ENCODE measurements at regions not wholly inside any gene's neighbourhood (a gene's known extent, or its start where the extent isn't known, plus 50 kb on each side); places are given as distances from the start of the nearest gene placed in this dataset.

DNA sequence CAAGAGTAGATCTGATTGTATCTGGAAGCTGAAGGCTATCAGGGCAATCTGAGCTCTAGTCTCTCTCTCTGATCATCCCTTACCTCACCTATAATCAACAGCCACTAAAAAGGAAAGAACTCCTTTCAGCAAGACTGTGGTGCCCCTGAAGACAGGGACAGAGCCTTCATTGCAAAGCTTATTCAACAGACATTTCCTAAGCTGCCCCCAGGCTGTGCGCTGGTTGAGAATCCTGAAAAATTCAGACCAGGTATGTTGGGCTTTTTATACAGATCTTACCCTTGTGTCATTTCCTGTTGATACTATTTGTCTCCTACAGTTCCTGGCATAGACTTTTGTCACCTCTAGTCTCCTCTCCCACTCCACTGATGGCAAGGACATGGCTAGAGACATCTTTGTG lies 63.3 kb upstream of the PLA2G4A start:
- no peak for TF ChIP-seq ZNF416 (tag by site-specific recombination; IDR thresholded peaks at IDR 0.05)
- no peak for TF ChIP-seq ZNF621 (tag by site-specific recombination; IDR thresholded peaks at IDR 0.05)
- no peak for TF ChIP-seq ZNF239 (tag by site-specific recombination; IDR thresholded peaks at IDR 0.05)
- TF ChIP-seq ZNF426 (tag by site-specific recombination; IDR thresholded peaks at IDR 0.05) = no peak
- no peak for TF ChIP-seq ZNF510 (tag by site-specific recombination; IDR thresholded peaks at IDR 0.05; ENCODE audit: insufficient replicate concordance)
- TF ChIP-seq ZSCAN23 (tag by site-specific recombination; IDR thresholded peaks at IDR 0.05) = no peak
- TF ChIP-seq ZFP37 (tag by site-specific recombination; IDR thresholded peaks at IDR 0.05) = no peak
- no peak for TF ChIP-seq MZF1 (tag by site-specific recombination; IDR thresholded peaks at IDR 0.05; ENCODE audit: borderline replicate concordance)
- TF ChIP-seq, protein P1, sequence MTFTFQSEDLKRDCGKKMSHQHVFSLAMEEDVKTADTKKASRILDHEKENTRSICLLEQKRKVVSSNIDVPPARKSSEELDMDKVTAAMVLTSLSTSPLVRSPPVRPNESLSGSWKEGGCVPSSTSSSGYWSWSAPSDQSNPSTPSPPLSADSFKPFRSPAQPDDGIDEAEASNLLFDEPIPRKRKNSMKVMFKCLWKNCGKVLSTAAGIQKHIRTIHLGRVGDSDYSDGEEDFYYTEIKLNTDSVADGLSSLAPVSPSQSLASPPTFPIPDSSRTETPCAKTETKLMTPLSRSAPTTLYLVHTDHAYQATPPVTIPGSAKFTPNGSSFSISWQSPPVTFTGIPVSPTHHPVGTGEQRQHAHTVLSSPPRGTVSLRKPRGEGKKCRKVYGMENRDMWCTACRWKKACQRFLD (tag by site-specific recombination; IDR thresholded peaks at IDR 0.05) = no peak

DNA sequence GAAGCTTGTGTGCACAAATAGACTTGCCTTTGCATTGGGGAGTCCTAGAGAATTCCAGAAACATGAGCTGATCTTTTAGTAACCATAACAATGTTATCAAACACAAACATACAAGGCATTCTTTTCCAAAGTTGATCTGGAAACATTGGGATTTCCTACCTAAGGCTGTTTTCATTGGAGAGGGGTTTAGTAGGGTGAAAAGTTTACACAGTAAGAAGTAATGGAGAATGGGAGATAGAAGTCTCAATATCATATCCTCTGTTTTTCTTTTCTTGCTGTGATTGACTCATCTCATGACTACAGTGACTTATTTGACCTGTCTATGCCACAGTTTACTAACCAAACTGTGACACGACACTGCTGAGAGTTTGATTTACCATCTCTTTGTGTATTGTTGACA lies 65.6 kb upstream of the PLA2G4A start:
- Histone ChIP-seq H3K4me1 (ENCODE audit: control insufficient read depth, insufficient read depth, low read length) (no peaks in the 10 kb centered on the region), H3K4me3 (ENCODE audit: low read depth, low read length) (no peak overlapping the region), H3K36me3 (ENCODE audit: control insufficient read depth in 2 of 2, insufficient read depth in 1 of 2, low read length in 2 of 2) (no peaks in the 10 kb centered on the region), H3K9me3 (ENCODE audit: control insufficient read depth, insufficient read depth, low read depth, low read length) (no peaks in the 10 kb centered on the region), H3K27ac (ENCODE audit: extremely low read depth, low read depth, low read length) (no peak overlapping the region)
- CTCF ChIA-PET = no interaction called here
- POLR2A ChIA-PET = no interaction called here
- TF ChIP-seq, protein P2, sequence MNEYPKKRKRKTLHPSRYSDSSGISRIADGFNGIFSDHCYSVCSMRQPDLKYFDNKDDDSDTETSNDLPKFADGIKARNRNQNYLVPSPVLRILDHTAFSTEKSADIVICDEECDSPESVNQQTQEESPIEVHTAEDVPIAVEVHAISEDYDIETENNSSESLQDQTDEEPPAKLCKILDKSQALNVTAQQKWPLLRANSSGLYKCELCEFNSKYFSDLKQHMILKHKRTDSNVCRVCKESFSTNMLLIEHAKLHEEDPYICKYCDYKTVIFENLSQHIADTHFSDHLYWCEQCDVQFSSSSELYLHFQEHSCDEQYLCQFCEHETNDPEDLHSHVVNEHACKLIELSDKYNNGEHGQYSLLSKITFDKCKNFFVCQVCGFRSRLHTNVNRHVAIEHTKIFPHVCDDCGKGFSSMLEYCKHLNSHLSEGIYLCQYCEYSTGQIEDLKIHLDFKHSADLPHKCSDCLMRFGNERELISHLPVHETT (tag by site-specific recombination; IDR thresholded peaks at IDR 0.05) = no peak
- TF ChIP-seq TCF7L2 (IDR thresholded peaks at IDR 0.05; ENCODE audit: borderline replicate concordance, low read depth, low read length) (no peak), ZNF549 (tag by site-specific recombination; IDR thresholded peaks at IDR 0.05) (no peak), ZNF626 (tag by site-specific recombination; IDR thresholded peaks at IDR 0.05) (no peak), SP3 (tag by site-specific recombination; IDR thresholded peaks at IDR 0.05) (no peak), ZNF302 (tag by site-specific recombination; IDR thresholded peaks at IDR 0.05; ENCODE audit: low read depth) (no peak), HOXA7 (CRISPR knock-in tag; IDR thresholded peaks at IDR 0.05; ENCODE audit: borderline replicate concordance) (no peak), ZNF670 (tag by site-specific recombination; IDR thresholded peaks at IDR 0.05; ENCODE audit: low read depth) (no peak), ZNF747 (tag by site-specific recombination; IDR thresholded peaks at IDR 0.05) (no peak), ZNF416 (tag by site-specific recombination; IDR thresholded peaks at IDR 0.05) (no peak), ZNF311 (tag by site-specific recombination; IDR thresholded peaks at IDR 0.05; ENCODE audit: borderline replicate concordance) (no peak), ZFHX2 (tag by site-specific recombination; conservative IDR thresholded peaks at IDR 0.05) (no peak)
- TF ChIP-seq, protein P3, sequence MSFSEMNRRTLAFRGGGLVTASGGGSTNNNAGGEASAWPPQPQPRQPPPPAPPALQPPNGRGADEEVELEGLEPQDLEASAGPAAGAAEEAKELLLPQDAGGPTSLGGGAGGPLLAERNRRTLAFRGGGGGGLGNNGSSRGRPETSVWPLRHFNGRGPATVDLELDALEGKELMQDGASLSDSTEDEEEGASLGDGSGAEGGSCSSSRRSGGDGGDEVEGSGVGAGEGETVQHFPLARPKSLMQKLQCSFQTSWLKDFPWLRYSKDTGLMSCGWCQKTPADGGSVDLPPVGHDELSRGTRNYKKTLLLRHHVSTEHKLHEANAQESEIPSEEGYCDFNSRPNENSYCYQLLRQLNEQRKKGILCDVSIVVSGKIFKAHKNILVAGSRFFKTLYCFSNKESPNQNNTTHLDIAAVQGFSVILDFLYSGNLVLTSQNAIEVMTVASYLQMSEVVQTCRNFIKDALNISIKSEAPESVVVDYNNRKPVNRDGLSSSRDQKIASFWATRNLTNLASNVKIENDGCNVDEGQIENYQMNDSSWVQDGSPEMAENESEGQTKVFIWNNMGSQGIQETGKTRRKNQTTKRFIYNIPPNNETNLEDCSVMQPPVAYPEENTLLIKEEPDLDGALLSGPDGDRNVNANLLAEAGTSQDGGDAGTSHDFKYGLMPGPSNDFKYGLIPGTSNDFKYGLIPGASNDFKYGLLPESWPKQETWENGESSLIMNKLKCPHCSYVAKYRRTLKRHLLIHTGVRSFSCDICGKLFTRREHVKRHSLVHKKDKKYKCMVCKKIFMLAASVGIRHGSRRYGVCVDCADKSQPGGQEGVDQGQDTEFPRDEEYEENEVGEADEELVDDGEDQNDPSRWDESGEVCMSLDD (tag by site-specific recombination; IDR thresholded peaks at IDR 0.05) = no peak
- TF ChIP-seq, protein P4, sequence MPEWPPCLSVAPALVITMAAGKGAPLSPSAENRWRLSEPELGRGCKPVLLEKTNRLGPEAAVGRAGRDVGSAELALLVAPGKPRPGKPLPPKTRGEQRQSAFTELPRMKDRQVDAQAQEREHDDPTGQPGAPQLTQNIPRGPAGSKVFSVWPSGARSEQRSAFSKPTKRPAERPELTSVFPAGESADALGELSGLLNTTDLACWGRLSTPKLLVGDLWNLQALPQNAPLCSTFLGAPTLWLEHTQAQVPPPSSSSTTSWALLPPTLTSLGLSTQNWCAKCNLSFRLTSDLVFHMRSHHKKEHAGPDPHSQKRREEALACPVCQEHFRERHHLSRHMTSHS (tag by site-specific recombination; IDR thresholded peaks at IDR 0.05) = no peak
- TF ChIP-seq, protein P5, sequence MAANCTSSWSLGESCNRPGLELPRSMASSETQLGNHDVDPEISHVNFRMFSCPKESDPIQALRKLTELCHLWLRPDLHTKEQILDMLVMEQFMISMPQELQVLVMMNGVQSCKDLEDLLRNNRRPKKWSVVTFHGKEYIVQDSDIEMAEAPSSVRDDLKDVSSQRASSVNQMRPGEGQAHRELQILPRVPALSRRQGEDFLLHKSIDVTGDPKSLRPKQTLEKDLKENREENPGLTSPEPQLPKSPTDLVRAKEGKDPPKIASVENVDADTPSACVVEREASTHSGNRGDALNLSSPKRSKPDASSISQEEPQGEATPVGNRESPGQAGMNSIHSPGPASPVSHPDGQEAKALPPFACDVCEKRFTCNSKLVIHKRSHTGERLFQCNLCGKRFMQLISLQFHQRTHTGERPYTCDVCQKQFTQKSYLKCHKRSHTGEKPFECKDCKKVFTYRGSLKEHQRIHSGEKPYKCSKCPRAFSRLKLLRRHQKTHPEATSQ (tag by site-specific recombination; IDR thresholded peaks at IDR 0.05) = no peak

More for the DNA sequence above, 63.3 kb upstream of the PLA2G4A start:
- ChIA-PET CTCF (no interaction called here), POLR2A (no interaction called here)
- Histone ChIP-seq H3K27ac (ENCODE audit: extremely low read depth, low read depth, low read length) (no peak overlapping the region), H3K4me3 (ENCODE audit: low read depth, low read length) (no peak overlapping the region), H3K9me3 (ENCODE audit: control insufficient read depth, insufficient read depth, low read depth, low read length) (no peaks in the 10 kb centered on the region), H3K36me3 (ENCODE audit: control insufficient read depth in 2 of 2, insufficient read depth in 1 of 2, low read length in 2 of 2) (no peaks in the 10 kb centered on the region), H3K4me1 (ENCODE audit: control insufficient read depth, insufficient read depth, low read length) (no peaks in the 10 kb centered on the region)
